ENCODE measurements at regions not wholly inside any gene's neighbourhood (a gene's known extent, or its start where the extent isn't known, plus 50 kb on each side); places are given as distances from the start of the nearest gene placed in this dataset.

DNA sequence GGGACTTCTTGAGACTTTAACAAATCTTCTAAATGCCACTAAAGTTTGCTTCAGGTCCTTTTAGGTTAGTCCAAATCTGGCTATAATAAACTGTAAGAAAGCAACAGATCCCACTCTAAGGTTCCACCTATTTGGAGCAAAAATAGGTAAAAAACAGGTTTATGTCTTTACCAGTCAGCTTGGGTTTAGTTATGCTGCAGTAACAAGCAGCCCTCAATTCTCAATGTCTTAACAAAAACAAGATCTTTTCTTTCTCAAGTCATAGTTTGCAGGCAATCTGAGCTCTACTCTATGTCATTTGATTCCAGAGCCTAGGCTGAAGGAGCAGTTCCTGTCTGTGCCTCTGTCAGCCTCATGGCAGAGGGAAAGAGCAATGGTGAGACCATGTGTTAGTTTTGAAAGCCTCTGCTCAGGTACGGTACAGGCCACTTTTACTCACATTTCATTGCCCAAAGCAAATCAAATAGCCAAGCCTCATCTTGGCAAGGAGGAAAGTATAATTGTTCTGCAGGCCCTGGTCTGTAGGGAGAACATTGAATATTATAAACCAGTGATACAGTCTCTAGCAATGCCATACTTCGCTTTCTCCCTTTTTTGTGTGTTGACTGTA, 108.6 kb downstream of the CD83 start:
- H4K8ac ChIP-seq (replicated peaks; ENCODE audit: insufficient read length, low read depth, low read length): no peak overlapping the region
- H3K36me3 Mint-ChIP-seq (ENCODE audit: insufficient read depth in 1 of 3, low read depth in 3 of 3): peaks cover 0 to 13% (median 4%) of the 10 kb centered on the region in 3 experiments; a peak in 6 of 7 replicates
- no peak overlapping the region for H2BK20ac ChIP-seq (ENCODE audit: low read depth, low read length, poor library complexity, severe bottlenecking)
- TF ChIP-seq, protein P1, sequence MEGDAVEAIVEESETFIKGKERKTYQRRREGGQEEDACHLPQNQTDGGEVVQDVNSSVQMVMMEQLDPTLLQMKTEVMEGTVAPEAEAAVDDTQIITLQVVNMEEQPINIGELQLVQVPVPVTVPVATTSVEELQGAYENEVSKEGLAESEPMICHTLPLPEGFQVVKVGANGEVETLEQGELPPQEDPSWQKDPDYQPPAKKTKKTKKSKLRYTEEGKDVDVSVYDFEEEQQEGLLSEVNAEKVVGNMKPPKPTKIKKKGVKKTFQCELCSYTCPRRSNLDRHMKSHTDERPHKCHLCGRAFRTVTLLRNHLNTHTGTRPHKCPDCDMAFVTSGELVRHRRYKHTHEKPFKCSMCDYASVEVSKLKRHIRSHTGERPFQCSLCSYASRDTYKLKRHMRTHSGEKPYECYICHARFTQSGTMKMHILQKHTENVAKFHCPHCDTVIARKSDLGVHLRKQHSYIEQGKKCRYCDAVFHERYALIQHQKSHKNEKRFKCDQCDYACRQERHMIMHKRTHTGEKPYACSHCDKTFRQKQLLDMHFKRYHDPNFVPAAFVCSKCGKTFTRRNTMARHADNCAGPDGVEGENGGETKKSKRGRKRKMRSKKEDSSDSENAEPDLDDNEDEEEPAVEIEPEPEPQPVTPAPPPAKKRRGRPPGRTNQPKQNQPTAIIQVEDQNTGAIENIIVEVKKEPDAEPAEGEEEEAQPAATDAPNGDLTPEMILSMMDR (conservative IDR thresholded peaks at IDR 0.05): no peak
- H3K27me3 Mint-ChIP-seq (ENCODE audit: low read depth): peaks cover 22% of the 10 kb centered on the region
- no peak overlapping the region for H3K4ac ChIP-seq (ENCODE audit: low read depth, low read length)
- peaks cover 5% of the 10 kb centered on the region for H3K9me3 ChIP-seq (ENCODE audit: control insufficient read depth, low read depth, low read length)
- peaks cover 6 to 15% of the 10 kb centered on the region in 2 experiments; a peak in 4 of 5 replicates for H3K9me3 Mint-ChIP-seq
- no peak overlapping the region for H3K56ac ChIP-seq (ENCODE audit: insufficient read length, low read depth, low read length)
- no CpG with 5 or more reads among the region's 2 CpGs for WGBS (ENCODE audit: extremely low coverage, insufficient read length, low lambda C conversion rate)
- no peak overlapping the region for H3K27ac Mint-ChIP-seq
- H3K4me1 ChIP-seq (ENCODE audit: insufficient read depth, low read length): no peaks in the 10 kb centered on the region
- H2AK5ac ChIP-seq (ENCODE audit: insufficient read length, low read length): no peak overlapping the region
- no peak overlapping the region for H2AFZ ChIP-seq (ENCODE audit: low read length)
- H3K4me1 Mint-ChIP-seq: no peaks in the 10 kb centered on the region
- no peak overlapping the region for H3K23ac ChIP-seq (ENCODE audit: insufficient read length, low read depth, low read length)
- H3K4me2 ChIP-seq (ENCODE audit: insufficient read depth, insufficient read length, low read length): no peak overlapping the region
- no peak overlapping the region for H2BK12ac ChIP-seq (ENCODE audit: insufficient read length, low read depth, low read length)
- H3K27ac ChIP-seq (ENCODE audit: insufficient read length, low read depth, low read length): no peak overlapping the region
- no peak overlapping the region for H3K4me3 Mint-ChIP-seq
- H3K79me1 ChIP-seq (ENCODE audit: insufficient read depth, low read depth, low read length, poor library complexity, severe bottlenecking): no peaks in the 10 kb centered on the region
- no peak overlapping the region for H3T11ph ChIP-seq (ENCODE audit: low read length)
- no peak overlapping the region for H2BK15ac ChIP-seq (ENCODE audit: low read depth, low read length)
- H2BK120ac ChIP-seq (ENCODE audit: low read depth, low read length, poor library complexity, severe bottlenecking): no peak overlapping the region
- no peaks in the 10 kb centered on the region for H4K20me1 ChIP-seq (ENCODE audit: control insufficient read depth, insufficient read depth, insufficient read length)
- no peak overlapping the region for H4K91ac ChIP-seq (ENCODE audit: insufficient read length, low read depth, low read length)
- no peak overlapping the region for H3K9ac ChIP-seq (ENCODE audit: extremely low read depth, insufficient read length, low read length)
- H3K14ac ChIP-seq (ENCODE audit: insufficient read depth, low read length): no peak overlapping the region
- no peaks in the 10 kb centered on the region for H3K79me2 ChIP-seq (ENCODE audit: insufficient read depth, low read length)
- no peak overlapping the region for H4K5ac ChIP-seq (ENCODE audit: insufficient read length, low read depth, low read length)
- H3K23me2 ChIP-seq (ENCODE audit: insufficient read length, low read depth, low read length, poor library complexity, severe bottlenecking): no peaks in the 10 kb centered on the region
- no peak for DNase-seq
- no peak overlapping the region for H3K18ac ChIP-seq (ENCODE audit: insufficient read length, low read depth, low read length)
- no peaks in the 10 kb centered on the region for H3K27me3 ChIP-seq (ENCODE audit: insufficient read depth, low read length)
- H2BK5ac ChIP-seq (ENCODE audit: insufficient read length, low read length): no peak overlapping the region
